ENCODE measurements at regions not wholly inside any gene's neighbourhood (a gene's known extent, or its start where the extent isn't known, plus 50 kb on each side); places are given as distances from the start of the nearest gene placed in this dataset.
"Not testable (repeated sequence)": the region's sequence is repeated elsewhere in the genome, so short reads cannot be mapped to it uniquely, and the experiment has no call there.

- H3K9ac ChIP-seq (ENCODE audit: low read length); H4K8ac ChIP-seq (ENCODE audit: low read length); H2BK12ac ChIP-seq (ENCODE audit: low read length in 2 of 2); DNase-seq; H3K36me3 ChIP-seq (ENCODE audit: control insufficient read depth in 1 of 2, insufficient read depth in 2 of 2, low read depth in 1 of 2, low read length in 2 of 2); H3K4ac ChIP-seq (ENCODE audit: low read depth in 1 of 2, low read length in 2 of 2); H2BK120ac ChIP-seq (ENCODE audit: low read depth, low read length); H3K27ac ChIP-seq (ENCODE audit: low read length, poor library complexity, severe bottlenecking); H3K27me3 ChIP-seq (ENCODE audit: control insufficient read depth in 1 of 2, insufficient read depth in 1 of 2, low read length in 2 of 2); H3K9me3 ChIP-seq (ENCODE audit: control insufficient read depth, low read length); H2AK5ac ChIP-seq (ENCODE audit: low read length, severe bottlenecking); H2BK15ac ChIP-seq (ENCODE audit: low read depth, poor library complexity, severe bottlenecking); H3K4me3 ChIP-seq (ENCODE audit: insufficient read depth in 1 of 2, low read depth in 1 of 2, low read length in 2 of 2); H3K23ac ChIP-seq (ENCODE audit: low read length in 2 of 2); H3K4me2 ChIP-seq (ENCODE audit: low read length, poor library complexity, severe bottlenecking); H2AFZ ChIP-seq (ENCODE audit: low read depth, low read length); H2BK5ac ChIP-seq (ENCODE audit: low read depth, low read length, poor library complexity, severe bottlenecking); H3K79me1 ChIP-seq (replicated peaks; ENCODE audit: low read length, poor library complexity, severe bottlenecking); H3K4me1 ChIP-seq (ENCODE audit: control insufficient read depth, insufficient read depth, low read depth, low read length); H4K91ac ChIP-seq (ENCODE audit: low read length); H3K14ac ChIP-seq (ENCODE audit: low read length in 2 of 2); H3K18ac ChIP-seq (ENCODE audit: low read depth in 1 of 2, low read length in 2 of 2): not testable (repeated sequence)
- WGBS = 100% methylated on average over 4 of the region's 7 CpGs
Observed at GRCh38 chr10:32208005-32208404, 139.0 kb downstream of the EPC1 start.

GRCh38 chr10:32207544-32207943, 139.4 kb downstream of the EPC1 start:
- DNase-seq = peak; percentile 44
- no peak overlapping the region for H3K18ac ChIP-seq (ENCODE audit: low read depth in 1 of 2, low read length in 2 of 2)
- no peaks in the 10 kb centered on the region for H3K9me3 ChIP-seq (ENCODE audit: control insufficient read depth, low read length)
- no peak overlapping the region for H4K8ac ChIP-seq (ENCODE audit: low read length)
- H2AK5ac ChIP-seq (ENCODE audit: low read length, severe bottlenecking) = no peak overlapping the region
- H4K91ac ChIP-seq (ENCODE audit: low read length) = no peak overlapping the region
- H2BK120ac ChIP-seq (ENCODE audit: low read depth, low read length) = no peak overlapping the region
- no peak overlapping the region for H3K27ac ChIP-seq (ENCODE audit: low read length, poor library complexity, severe bottlenecking)
- H2AFZ ChIP-seq (ENCODE audit: low read depth, low read length) = no peak overlapping the region
- H3K27me3 ChIP-seq (ENCODE audit: control insufficient read depth in 1 of 2, insufficient read depth in 1 of 2, low read length in 2 of 2) = no peaks in the 10 kb centered on the region
- H3K9ac ChIP-seq (ENCODE audit: low read length) = no peak overlapping the region
- no peak overlapping the region for H3K23ac ChIP-seq (ENCODE audit: low read length in 2 of 2)
- no peak overlapping the region for H3K4ac ChIP-seq (ENCODE audit: low read depth in 1 of 2, low read length in 2 of 2)
- H3K4me2 ChIP-seq (ENCODE audit: low read length, poor library complexity, severe bottlenecking) = no peak overlapping the region
- no peak overlapping the region for H2BK15ac ChIP-seq (ENCODE audit: low read depth, poor library complexity, severe bottlenecking)
- H3K4me3 ChIP-seq (ENCODE audit: insufficient read depth in 1 of 2, low read depth in 1 of 2, low read length in 2 of 2) = no peak overlapping the region
- H3K79me1 ChIP-seq (replicated peaks; ENCODE audit: low read length, poor library complexity, severe bottlenecking) = no peaks in the 10 kb centered on the region
- peaks cover 2% of the 10 kb centered on the region for H3K4me1 ChIP-seq (ENCODE audit: control insufficient read depth, insufficient read depth, low read depth, low read length)
- no peaks in the 10 kb centered on the region for H3K36me3 ChIP-seq (ENCODE audit: control insufficient read depth in 1 of 2, insufficient read depth in 2 of 2, low read depth in 1 of 2, low read length in 2 of 2)
- 68% methylated on average over 2 of the region's 2 CpGs for WGBS
- H2BK12ac ChIP-seq (ENCODE audit: low read length in 2 of 2) = no peak overlapping the region
- H3K14ac ChIP-seq (ENCODE audit: low read length in 2 of 2) = no peak overlapping the region
- H2BK5ac ChIP-seq (ENCODE audit: low read depth, low read length, poor library complexity, severe bottlenecking) = no peak overlapping the region

- Histone ChIP-seq H2AFZ (ENCODE audit: low read depth, low read length) (no peak overlapping the region), H4K8ac (ENCODE audit: low read length) (no peak overlapping the region)
Observed at GRCh38 chr10:32205670-32206069, 141.3 kb downstream of the EPC1 start.

GRCh38 chr10:32204606-32205005, 142.4 kb downstream of the EPC1 start:
- peaks cover 2% of the 10 kb centered on the region for H3K4me1 ChIP-seq (ENCODE audit: control insufficient read depth, insufficient read depth, low read depth, low read length)

More at GRCh38 chr10:32205670-32206069, 141.3 kb downstream of the EPC1 start:
- H4K91ac ChIP-seq (ENCODE audit: low read length) = no peak overlapping the region
- no peak overlapping the region for H3K4me2 ChIP-seq (ENCODE audit: low read length, poor library complexity, severe bottlenecking)
- no peak overlapping the region for H3K23ac ChIP-seq (ENCODE audit: low read length in 2 of 2)
- no peaks in the 10 kb centered on the region for H3K9me3 ChIP-seq (ENCODE audit: control insufficient read depth, low read length)
- H2BK15ac ChIP-seq (ENCODE audit: low read depth, poor library complexity, severe bottlenecking) = no peak overlapping the region
- H3K4me3 ChIP-seq (ENCODE audit: insufficient read depth in 1 of 2, low read depth in 1 of 2, low read length in 2 of 2) = no peak overlapping the region
- H3K27me3 ChIP-seq (ENCODE audit: control insufficient read depth in 1 of 2, insufficient read depth in 1 of 2, low read length in 2 of 2) = no peaks in the 10 kb centered on the region
- H3K18ac ChIP-seq (ENCODE audit: low read depth in 1 of 2, low read length in 2 of 2) = no peak overlapping the region
- H3K36me3 ChIP-seq (ENCODE audit: control insufficient read depth in 1 of 2, insufficient read depth in 2 of 2, low read depth in 1 of 2, low read length in 2 of 2) = no peaks in the 10 kb centered on the region
- H2AK5ac ChIP-seq (ENCODE audit: low read length, severe bottlenecking) = no peak overlapping the region
- H3K4ac ChIP-seq (ENCODE audit: low read depth in 1 of 2, low read length in 2 of 2) = no peak overlapping the region
- H3K27ac ChIP-seq (ENCODE audit: low read length, poor library complexity, severe bottlenecking) = no peak overlapping the region
- H2BK5ac ChIP-seq (ENCODE audit: low read depth, low read length, poor library complexity, severe bottlenecking) = no peak overlapping the region
- peaks cover 2% of the 10 kb centered on the region for H3K4me1 ChIP-seq (ENCODE audit: control insufficient read depth, insufficient read depth, low read depth, low read length)
- no peak overlapping the region for H2BK12ac ChIP-seq (ENCODE audit: low read length in 2 of 2)
- WGBS = no CpG with 5 or more reads among the region's 1 CpG
- DNase-seq = no peak
- no peaks in the 10 kb centered on the region for H3K79me1 ChIP-seq (replicated peaks; ENCODE audit: low read length, poor library complexity, severe bottlenecking)
- H3K14ac ChIP-seq (ENCODE audit: low read length in 2 of 2) = no peak overlapping the region
- H2BK120ac ChIP-seq (ENCODE audit: low read depth, low read length) = no peak overlapping the region
- H3K9ac ChIP-seq (ENCODE audit: low read length) = no peak overlapping the region

More at GRCh38 chr10:32204606-32205005, 142.4 kb downstream of the EPC1 start:
- Histone ChIP-seq H2AFZ (ENCODE audit: low read depth, low read length) (no peak overlapping the region), H3K4me2 (ENCODE audit: low read length, poor library complexity, severe bottlenecking) (no peak overlapping the region), H3K79me1 (replicated peaks; ENCODE audit: low read length, poor library complexity, severe bottlenecking) (no peaks in the 10 kb centered on the region), H2AK5ac (ENCODE audit: low read length, severe bottlenecking) (no peak overlapping the region), H3K9me3 (ENCODE audit: control insufficient read depth, low read length) (no peaks in the 10 kb centered on the region), H2BK15ac (ENCODE audit: low read depth, poor library complexity, severe bottlenecking) (no peak overlapping the region), H3K27ac (ENCODE audit: low read length, poor library complexity, severe bottlenecking) (no peak overlapping the region), H3K4ac (ENCODE audit: low read depth in 1 of 2, low read length in 2 of 2) (no peak overlapping the region), H2BK120ac (ENCODE audit: low read depth, low read length) (no peak overlapping the region), H3K9ac (ENCODE audit: low read length) (no peak overlapping the region), H3K18ac (ENCODE audit: low read depth in 1 of 2, low read length in 2 of 2) (no peak overlapping the region), H4K8ac (ENCODE audit: low read length) (no peak overlapping the region), H3K36me3 (ENCODE audit: control insufficient read depth in 1 of 2, insufficient read depth in 2 of 2, low read depth in 1 of 2, low read length in 2 of 2) (no peaks in the 10 kb centered on the region), H2BK5ac (ENCODE audit: low read depth, low read length, poor library complexity, severe bottlenecking) (no peak overlapping the region), H3K23ac (ENCODE audit: low read length in 2 of 2) (no peak overlapping the region), H3K4me3 (ENCODE audit: insufficient read depth in 1 of 2, low read depth in 1 of 2, low read length in 2 of 2) (no peak overlapping the region), H4K91ac (ENCODE audit: low read length) (no peak overlapping the region), H2BK12ac (ENCODE audit: low read length in 2 of 2) (no peak overlapping the region), H3K14ac (ENCODE audit: low read length in 2 of 2) (no peak overlapping the region), H3K27me3 (ENCODE audit: control insufficient read depth in 1 of 2, insufficient read depth in 1 of 2, low read length in 2 of 2) (no peaks in the 10 kb centered on the region)
- DNase-seq = no peak
- no CpG with 5 or more reads among the region's 2 CpGs for WGBS

All from mesenchymal stem cell (in vitro differentiated cells and primary cell).